Naive thymus-derived CD8-positive, alpha-beta T cell (primary cell): ENCODE measurements at regions not wholly inside any gene's neighbourhood (a gene's known extent, or its start where the extent isn't known, plus 50 kb on each side); places are given as distances from the start of the nearest gene placed in this dataset.

ENCODE experiments used
- ATAC-seq, 2 donors: fragments of 150-1000 bp; cut with Tn5 transposase in 1 of 2; sonication (Bioruptor Pico), chemical (Tn5 transposase) in 1 of 2; 1 replicate in 1 of 2; 2 replicates in 1 of 2; pipeline ENCODE4 v1.10.0; 2021; ENCODE audit warnings: mild to moderate bottlenecking in 2 of 2, moderate library complexity in 2 of 2
- POLR2A ChIA-PET: fragments of 350-600 bp; sonication (Branson Sonifier 250); formaldehyde crosslinking; loops from one replicate; lab custom pipeline; 2021; ENCODE audit warnings: antibody characterized with exemption; lab: Charles Lee
- DNase-seq, 10 donors: peaks; one replicate each; pipeline versions ENCODE4 v3.0.0 to v3.0.0-alpha.2; 2020 to 2022
- H3K27ac Mint-ChIP-seq, 10 donors: one replicate each; pipeline ENCODE4 v1.8.0; 2020 to 2022; ENCODE audit warnings: mild to moderate bottlenecking in 10 of 10, mixed read lengths in 10 of 10, moderate library complexity in 4 of 10, inconsistent platforms in 1 of 10
- H3K27me3 Mint-ChIP-seq, 5 donors: one replicate each; pipeline ENCODE4 v1.8.0; 2021 to 2022; ENCODE audit warnings: mixed read lengths in 5 of 5
- H3K36me3 Mint-ChIP-seq, 3 donors: one replicate each; pipeline ENCODE4 v1.8.0; 2020 to 2022; ENCODE audit warnings: mixed read lengths in 3 of 3, mild to moderate bottlenecking in 2 of 3, inconsistent platforms in 1 of 3
- H3K4me1 Mint-ChIP-seq, 4 donors: one replicate each; pipeline ENCODE4 v1.8.0; 2021 to 2022; ENCODE audit warnings: mixed read lengths in 4 of 4
- H3K4me3 Mint-ChIP-seq, 10 donors: one replicate each; pipeline ENCODE4 v1.8.0; 2020 to 2022; ENCODE audit warnings: mild to moderate bottlenecking in 10 of 10, mixed read lengths in 10 of 10, moderate library complexity in 6 of 10, inconsistent platforms in 1 of 10
- H3K9me3 Mint-ChIP-seq, 9 donors: one replicate each; pipeline ENCODE4 v1.8.0; 2020 to 2022; ENCODE audit warnings: mixed read lengths in 9 of 9, mild to moderate bottlenecking in 3 of 9, inconsistent platforms in 1 of 9, moderate library complexity in 1 of 9

DNA sequence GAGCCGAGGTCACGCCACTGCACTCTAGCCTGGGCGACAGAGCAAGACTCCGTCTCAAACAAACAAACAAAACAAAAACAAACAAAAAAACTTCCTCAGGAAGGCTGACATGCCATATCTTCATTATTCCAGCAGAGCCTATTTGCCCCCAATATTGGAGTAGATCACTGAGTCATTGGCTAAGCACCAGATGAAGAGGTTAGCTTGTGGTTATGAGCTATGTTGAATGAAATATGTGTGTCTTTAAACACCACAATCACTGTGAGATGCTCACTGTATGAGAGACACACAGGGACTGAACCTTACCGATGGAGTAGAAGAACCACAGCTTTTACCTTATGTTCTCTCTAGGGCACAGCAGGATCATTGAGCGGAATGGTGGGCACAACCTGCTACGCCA, 122.1 kb upstream of the EOLA2 start:
- H3K36me3 Mint-ChIP-seq: no peaks in the 10 kb centered on the region
- peaks cover 0 to 2% (median 0%) of the 10 kb centered on the region in 4 donors for H3K4me1 Mint-ChIP-seq
- no peak for ATAC-seq
- peaks cover 0 to 12% (median 2%) of the 10 kb centered on the region in 5 donors for H3K27me3 Mint-ChIP-seq
- no peak overlapping the region for H3K27ac Mint-ChIP-seq
- H3K9me3 Mint-ChIP-seq: no peaks in the 10 kb centered on the region
- no peak overlapping the region for H3K4me3 Mint-ChIP-seq
- POLR2A ChIA-PET: no interaction called here
- DNase-seq: no peak

GRCh38 chrX:150062292-150063137, 124.2 kb upstream of the EOLA2 start:
- Mint-ChIP-seq H3K4me3 (no peak overlapping the region), H3K9me3 (peaks cover 0 to 3% (median 0%) of the 10 kb centered on the region in 9 donors), H3K27me3 (peaks cover 0 to 6% (median 0%) of the 10 kb centered on the region in 5 donors), H3K36me3 (no peaks in the 10 kb centered on the region), H3K27ac (no peak overlapping the region), H3K4me1 (peaks cover 0 to 2% (median 0%) of the 10 kb centered on the region in 4 donors)
- ATAC-seq (no peak), DNase-seq (no peak)
- POLR2A ChIA-PET: no interaction called here

GRCh38 chrX:150063138-150063518, 124.8 kb upstream of the EOLA2 start:
- no peak for DNase-seq
- peaks cover 0 to 2% (median 0%) of the 10 kb centered on the region in 4 donors for H3K4me1 Mint-ChIP-seq
- H3K9me3 Mint-ChIP-seq: peaks cover 0 to 3% (median 0%) of the 10 kb centered on the region in 9 donors
- no peak for ATAC-seq
- no peak overlapping the region for H3K27ac Mint-ChIP-seq
- POLR2A ChIA-PET: no interaction called here
- H3K36me3 Mint-ChIP-seq: no peaks in the 10 kb centered on the region
- peaks cover 0 to 3% (median 0%) of the 10 kb centered on the region in 5 donors for H3K27me3 Mint-ChIP-seq
- H3K4me3 Mint-ChIP-seq: no peak overlapping the region

- H3K36me3 Mint-ChIP-seq: no peaks in the 10 kb centered on the region
- no peak overlapping the region for H3K4me3 Mint-ChIP-seq
- DNase-seq: no peak
- peaks cover 0 to 3% (median 0%) of the 10 kb centered on the region in 9 donors for H3K9me3 Mint-ChIP-seq
- H3K27me3 Mint-ChIP-seq: peaks cover 0 to 3% (median 0%) of the 10 kb centered on the region in 5 donors
- peak overlapping the region in 1 of 10 donors; percentile 60 for H3K27ac Mint-ChIP-seq
- ATAC-seq: no peak
- peaks cover 0 to 2% (median 0%) of the 10 kb centered on the region in 4 donors for H3K4me1 Mint-ChIP-seq
- POLR2A ChIA-PET: no interaction called here
Measured at GRCh38 chrX:150063674-150064073, 125.4 kb upstream of the EOLA2 start.

DNA sequence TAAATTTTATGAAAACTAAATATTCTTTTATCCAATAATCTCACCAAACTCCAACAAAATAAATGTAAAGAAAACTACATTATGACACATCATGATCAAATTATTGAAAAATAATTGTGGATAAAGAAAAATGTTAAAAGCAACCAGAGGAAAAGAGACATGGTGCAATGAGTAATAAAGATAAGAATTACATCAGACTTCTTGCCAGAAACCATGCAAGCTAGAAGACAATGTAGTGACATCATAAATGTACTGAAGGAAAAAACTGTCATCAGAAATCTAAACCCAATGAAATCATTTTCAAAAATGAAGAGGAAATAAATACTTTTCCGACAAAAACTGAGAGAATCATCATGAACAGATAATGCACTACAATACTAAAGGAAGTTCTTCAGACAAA, 135.9 kb upstream of the EOLA2 start:
- no peak overlapping the region for H3K4me3 Mint-ChIP-seq
- no peaks in the 10 kb centered on the region for H3K4me1 Mint-ChIP-seq
- peaks cover 0 to 10% (median 0%) of the 10 kb centered on the region in 5 donors for H3K27me3 Mint-ChIP-seq
- ATAC-seq (no peak), DNase-seq (no peak)
- peak overlapping the region in 1 of 10 donors; percentile 58 for H3K27ac Mint-ChIP-seq
- POLR2A ChIA-PET: no interaction called here
- peaks cover 0 to 7% (median 0%) of the 10 kb centered on the region in 9 donors for H3K9me3 Mint-ChIP-seq
- peaks cover 0 to 2% (median 0%) of the 10 kb centered on the region in 3 donors for H3K36me3 Mint-ChIP-seq

- Mint-ChIP-seq H3K36me3 (no peaks in the 10 kb centered on the region), H3K27me3 (peaks cover 0 to 4% (median 0%) of the 10 kb centered on the region in 5 donors), H3K27ac (peak overlapping the region in 1 of 10 donors; percentile 31), H3K4me1 (no peaks in the 10 kb centered on the region), H3K9me3 (no peaks in the 10 kb centered on the region), H3K4me3 (no peak overlapping the region)
- POLR2A ChIA-PET: no interaction called here
- ATAC-seq: no peak
- no peak for DNase-seq
Measured at GRCh38 chrX:150080497-150080896, 142.2 kb upstream of the EOLA2 start.

DNA sequence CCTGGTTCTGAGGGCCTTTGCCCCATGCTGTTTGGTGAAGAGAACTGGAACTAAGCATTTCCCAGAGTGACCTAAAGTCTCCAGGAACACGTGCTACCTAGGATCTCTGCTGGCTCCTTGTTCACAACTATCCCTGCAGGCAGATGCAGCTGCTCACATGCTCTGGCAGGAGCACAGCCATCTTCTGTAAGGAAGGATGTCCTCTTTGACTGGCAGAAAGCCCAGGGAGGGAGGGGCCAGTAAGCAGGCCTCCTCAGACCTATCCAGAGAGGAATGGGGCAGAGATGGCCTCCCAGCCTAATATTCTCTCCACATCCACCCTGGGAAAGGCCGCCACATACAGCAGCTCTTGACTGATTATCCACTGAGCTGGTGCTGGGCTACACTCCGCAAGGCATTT, 142.8 kb upstream of the EOLA2 start:
- POLR2A ChIA-PET: no interaction called here
- DNase-seq: no peak
- Mint-ChIP-seq H3K4me3 (no peak overlapping the region), H3K9me3 (no peaks in the 10 kb centered on the region), H3K27me3 (peaks cover 0 to 4% (median 0%) of the 10 kb centered on the region in 5 donors), H3K27ac (peak overlapping the region in 1 of 10 donors; percentile 44), H3K4me1 (no peaks in the 10 kb centered on the region), H3K36me3 (no peaks in the 10 kb centered on the region)
- ATAC-seq: no peak

DNA sequence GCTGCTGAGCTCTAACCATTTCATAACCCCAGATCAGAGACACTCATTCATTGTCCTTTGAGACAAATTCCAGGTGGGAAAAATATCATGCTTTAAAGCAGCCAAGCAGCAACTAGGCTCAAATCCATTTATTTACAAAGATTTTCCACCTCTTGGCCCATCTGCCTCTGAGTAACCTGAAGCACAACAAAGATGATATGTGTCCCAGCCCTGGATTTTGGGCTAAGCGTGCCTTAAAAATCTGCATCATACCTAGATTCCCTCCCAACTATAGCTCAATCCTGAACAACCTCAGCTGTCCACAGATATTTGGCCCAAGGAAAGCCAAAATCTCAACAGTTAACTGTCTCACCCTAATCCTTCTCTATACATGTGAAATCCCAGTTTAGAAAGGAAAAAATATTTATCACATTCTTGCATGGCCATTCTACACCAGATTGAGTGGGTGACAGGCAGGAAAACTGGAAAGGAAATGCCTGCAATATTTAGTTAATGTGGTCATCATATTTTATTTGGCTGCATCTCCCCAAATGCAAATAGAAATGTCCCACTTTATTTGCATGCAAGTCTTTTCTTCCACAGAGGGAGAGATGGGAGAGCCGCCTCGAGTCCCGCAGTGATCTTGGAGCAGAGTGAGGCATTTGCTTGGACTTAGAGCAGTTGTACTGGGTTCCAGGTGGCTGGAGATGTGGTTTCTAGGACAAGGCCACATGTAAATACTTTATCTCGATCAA, 146.4 kb upstream of the EOLA2 start:
- DNase-seq (no peak), ATAC-seq (no peak)
- Mint-ChIP-seq H3K36me3 (no peaks in the 10 kb centered on the region), H3K27me3 (peaks cover 0 to 4% (median 0%) of the 10 kb centered on the region in 5 donors), H3K9me3 (no peaks in the 10 kb centered on the region), H3K27ac (no peak overlapping the region), H3K4me1 (no peaks in the 10 kb centered on the region), H3K4me3 (no peak overlapping the region)
- POLR2A ChIA-PET: no interaction called here

- H3K4me1 Mint-ChIP-seq: no peaks in the 10 kb centered on the region
- H3K4me3 Mint-ChIP-seq: no peak overlapping the region
- no peaks in the 10 kb centered on the region for H3K36me3 Mint-ChIP-seq
- peaks cover 0 to under 1% (median 0%) of the 10 kb centered on the region in 5 donors for H3K27me3 Mint-ChIP-seq
- no peaks in the 10 kb centered on the region for H3K9me3 Mint-ChIP-seq
- POLR2A ChIA-PET: no interaction called here
- DNase-seq (no peak), ATAC-seq (no peak)
- H3K27ac Mint-ChIP-seq: no peak overlapping the region
Measured at GRCh38 chrX:150085881-150086280, 147.6 kb upstream of the EOLA2 start.

- Mint-ChIP-seq H3K36me3 (no peaks in the 10 kb centered on the region), H3K4me1 (no peaks in the 10 kb centered on the region), H3K9me3 (no peaks in the 10 kb centered on the region), H3K27ac (no peak overlapping the region), H3K4me3 (no peak overlapping the region), H3K27me3 (no peaks in the 10 kb centered on the region)
- POLR2A ChIA-PET: no interaction called here
- DNase-seq: no peak
- no peak for ATAC-seq
Measured at GRCh38 chrX:150086371-150086770, 148.1 kb upstream of the EOLA2 start.

- ATAC-seq: no peak
- no peak for DNase-seq
- no peak overlapping the region for H3K4me3 Mint-ChIP-seq
- POLR2A ChIA-PET: no interaction called here
- no peaks in the 10 kb centered on the region for H3K4me1 Mint-ChIP-seq
- no peaks in the 10 kb centered on the region for H3K36me3 Mint-ChIP-seq
- no peak overlapping the region for H3K27ac Mint-ChIP-seq
- no peaks in the 10 kb centered on the region for H3K27me3 Mint-ChIP-seq
- H3K9me3 Mint-ChIP-seq: no peaks in the 10 kb centered on the region
Measured at GRCh38 chrX:150087612-150088011, 149.3 kb upstream of the EOLA2 start.

GRCh38 chrX:150088042-150088441, 149.8 kb upstream of the EOLA2 start:
- ATAC-seq: no peak
- H3K4me1 Mint-ChIP-seq: no peaks in the 10 kb centered on the region
- H3K9me3 Mint-ChIP-seq: no peaks in the 10 kb centered on the region
- H3K27me3 Mint-ChIP-seq: no peaks in the 10 kb centered on the region
- H3K36me3 Mint-ChIP-seq: no peaks in the 10 kb centered on the region
- no peak overlapping the region for H3K27ac Mint-ChIP-seq
- DNase-seq: no peak
- POLR2A ChIA-PET: no interaction called here
- H3K4me3 Mint-ChIP-seq: no peak overlapping the region

DNA sequence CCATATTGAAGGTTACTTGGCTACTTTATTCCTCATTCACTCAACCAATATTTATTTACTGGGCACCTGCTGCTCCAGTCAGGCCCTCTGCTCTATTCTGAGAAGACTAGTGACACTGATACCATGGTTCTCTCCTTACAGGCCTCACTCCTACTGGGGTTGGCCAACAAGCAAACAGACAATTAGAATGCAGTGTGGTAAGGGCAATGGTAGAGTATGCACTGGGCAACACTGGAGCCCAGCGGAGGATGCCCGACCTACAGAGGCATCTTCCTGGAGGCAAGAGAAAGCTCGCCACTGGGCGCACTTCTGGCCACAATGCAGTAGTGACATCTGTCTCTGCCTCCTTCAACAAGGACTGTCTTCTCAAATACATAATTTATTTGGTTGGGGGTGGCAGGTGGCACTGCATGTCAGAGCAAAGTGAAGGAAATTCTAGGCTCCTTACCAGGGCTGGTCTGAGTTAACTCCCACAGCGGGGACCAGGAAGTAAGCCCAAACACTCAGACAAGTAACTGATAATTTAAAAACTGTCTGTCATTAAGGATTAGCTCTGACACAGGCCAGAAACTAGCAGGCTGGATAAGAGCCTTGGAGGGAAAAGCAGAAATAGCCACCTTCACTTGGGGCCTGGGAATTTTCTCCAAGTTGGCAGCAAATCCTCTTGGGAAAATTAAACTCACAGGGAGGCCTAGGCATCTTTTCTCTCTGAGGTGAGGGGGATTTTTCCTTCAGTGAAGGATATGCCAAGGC, 150.7 kb upstream of the EOLA2 start:
- H3K4me3 Mint-ChIP-seq: no peak overlapping the region
- H3K9me3 Mint-ChIP-seq: no peaks in the 10 kb centered on the region

More for the DNA sequence above, 150.7 kb upstream of the EOLA2 start:
- Mint-ChIP-seq H3K36me3 (no peaks in the 10 kb centered on the region), H3K4me1 (no peaks in the 10 kb centered on the region), H3K27me3 (no peaks in the 10 kb centered on the region), H3K27ac (no peak overlapping the region)
- DNase-seq: no peak
- no peak for ATAC-seq
- POLR2A ChIA-PET: no interaction called here
